Sigmoid colon (tissue), 6 donors: ENCODE measurements at regions not wholly inside any gene's neighbourhood (a gene's known extent, or its start where the extent isn't known, plus 50 kb on each side); places are given as distances from the start of the nearest gene placed in this dataset.

ENCODE experiments used
- DNase-seq: peaks from one replicate; pipeline ENCODE4 v3.0.0-alpha.2; 2019
- H3K27ac ChIP-seq, 4 donors: fragments of 200-600 bp; sonication (generic); one replicate each; pipeline ENCODE4 v1.5.1; 2016 to 2019; ENCODE audit warnings: mild to moderate bottlenecking in 1 of 4
- H3K27me3 ChIP-seq, 3 donors: fragments of 200-600 bp; sonication (generic); one replicate each; pipeline ENCODE4 v1.5.1; 2019; ENCODE audit warnings: mild to moderate bottlenecking in 1 of 3
- H3K36me3 ChIP-seq, 4 donors: fragments of 200-600 bp; sonication (generic); one replicate each; pipeline ENCODE4 v1.5.1; 2016 to 2019
- H3K4me1 ChIP-seq, 4 donors: fragments of 200-600 bp; sonication (generic); one replicate each; pipeline ENCODE4 v1.5.1; 2017 to 2019
- H3K4me3 ChIP-seq, 4 donors: fragments of 200-600 bp; sonication (generic); one replicate each; pipeline ENCODE4 v1.5.1; 2017 to 2019; ENCODE audit warnings: mild to moderate bottlenecking in 2 of 4, moderate library complexity in 1 of 4
- H3K9me3 ChIP-seq, 4 donors: fragments of 200-600 bp in 3 of 4; sonication (generic) in 3 of 4; one replicate each; pipeline versions ENCODE4 v1.5.1 to v1.6.1; 2013 to 2019
- CTCF ChIP-seq, 4 experiments: fragments of 450-650 bp in 3 of 4; fragments of 200-600 bp in 1 of 4; IDR thresholded peaks; one replicate each; pipeline ENCODE4 v1.5.1; 2016 to 2019; ENCODE audit warnings: antibody characterized with exemption in 4 of 4, mild to moderate bottlenecking in 3 of 4, moderate library complexity in 2 of 4
- EP300 ChIP-seq, 4 donors: sonication (generic); formaldehyde crosslinking; IDR thresholded peaks; one replicate each; pipeline ENCODE4 v1.6.1; 2017; ENCODE audit warnings: antibody characterized with exemption in 4 of 4
- POLR2A ChIP-seq, 2 donors: fragments of 450-650 bp; IDR thresholded peaks; one replicate each; pipeline ENCODE4 v1.6.1; 2016; ENCODE audit warnings: antibody characterized with exemption in 2 of 2, mild to moderate bottlenecking in 2 of 2, moderate library complexity in 2 of 2
- POLR2AphosphoS5 ChIP-seq, 4 donors: sonication (generic); formaldehyde crosslinking; IDR thresholded peaks; one replicate each; pipeline ENCODE4 v1.6.1; 2017; ENCODE audit warnings: antibody characterized with exemption in 4 of 4
- WGBS, 2 donors: extraction: QIAGEN DNeasy Blood & Tissue Kit; methylation state at CpG; one replicate each; pipeline ENCODE4 v1.1.7; 2013; 5-methylcytosine and 5-hydroxymethylcytosine counted together
- intact Hi-C: fragments of 100-400 bp; cut with DNase I; formaldehyde crosslinking; loops from one replicate; pipeline ENCODE4 v1.15.1; 2023
- donor health status: healthy with polysubstance abuse.
- donor health status: healthy.

- intact Hi-C loops, result no loop called here
- Histone ChIP-seq H3K9me3 (no peaks in the 10 kb centered on the region), H3K4me3 (no peak overlapping the region), H3K27me3 (no peaks in the 10 kb centered on the region), H3K27ac (no peak overlapping the region), H3K4me1 (no peaks in the 10 kb centered on the region), H3K36me3 (no peaks in the 10 kb centered on the region)
- DNase-seq, result no peak
- WGBS, 2 donors, result 23 to 71% methylated on average over 1 of the region's 1 CpG
- TF ChIP-seq POLR2AphosphoS5 (IDR thresholded peaks at IDR 0.05) (no peak), CTCF (IDR thresholded peaks at IDR 0.05) (no peak), POLR2A (IDR thresholded peaks at IDR 0.05) (no peak), EP300 (IDR thresholded peaks at IDR 0.05) (no peak)
These were observed 2222.5 kb downstream of the LRRC4C start for GRCh38 chr11:39236916-39237315.

GRCh38 chr11:39221550-39222138 is 2237.8 kb downstream of the LRRC4C start:
- Histone ChIP-seq H3K27ac (no peak overlapping the region), H3K36me3 (no peaks in the 10 kb centered on the region), H3K4me1 (no peaks in the 10 kb centered on the region), H3K27me3 (no peaks in the 10 kb centered on the region), H3K9me3 (no peaks in the 10 kb centered on the region), H3K4me3 (no peak overlapping the region)
- intact Hi-C loops, result no loop called here
- TF ChIP-seq CTCF (IDR thresholded peaks at IDR 0.05), result no peak
- no peak for TF ChIP-seq POLR2A (IDR thresholded peaks at IDR 0.05)
- no peak for TF ChIP-seq EP300 (IDR thresholded peaks at IDR 0.05)
- no peak for TF ChIP-seq POLR2AphosphoS5 (IDR thresholded peaks at IDR 0.05)
- no peak for DNase-seq
- 39 to 59% methylated on average over 3 of the region's 3 CpGs for WGBS, 2 donors

GRCh38 chr11:39220501-39221230 is 2238.8 kb downstream of the LRRC4C start:
- Histone ChIP-seq H3K36me3 (no peaks in the 10 kb centered on the region), H3K4me3 (no peak overlapping the region), H3K27ac (no peak overlapping the region), H3K4me1 (no peaks in the 10 kb centered on the region), H3K9me3 (no peaks in the 10 kb centered on the region), H3K27me3 (no peaks in the 10 kb centered on the region)
- 63 to 85% methylated on average over 3 of the region's 3 CpGs for WGBS, 2 donors
- TF ChIP-seq CTCF (IDR thresholded peaks at IDR 0.05) (no peak), POLR2A (IDR thresholded peaks at IDR 0.05) (no peak), EP300 (IDR thresholded peaks at IDR 0.05) (no peak), POLR2AphosphoS5 (IDR thresholded peaks at IDR 0.05) (no peak)
- intact Hi-C loops, result no loop called here
- DNase-seq, result no peak

GRCh38 chr11:39220069-39220468 is 2239.4 kb downstream of the LRRC4C start:
- Histone ChIP-seq H3K4me3 (no peak overlapping the region), H3K27me3 (no peaks in the 10 kb centered on the region), H3K27ac (no peak overlapping the region), H3K4me1 (no peaks in the 10 kb centered on the region), H3K36me3 (no peaks in the 10 kb centered on the region), H3K9me3 (no peaks in the 10 kb centered on the region)
- intact Hi-C loops, result no loop called here
- TF ChIP-seq POLR2A (IDR thresholded peaks at IDR 0.05) (no peak), EP300 (IDR thresholded peaks at IDR 0.05) (no peak), CTCF (IDR thresholded peaks at IDR 0.05) (no peak), POLR2AphosphoS5 (IDR thresholded peaks at IDR 0.05) (no peak)
- DNase-seq, result no peak
- 88 to 93% methylated on average over 1 of the region's 1 CpG for WGBS, 2 donors
